CD14-positive monocyte (primary cell): ENCODE measurements at regions not wholly inside any gene's neighbourhood (a gene's known extent, or its start where the extent isn't known, plus 50 kb on each side); places are given as distances from the start of the nearest gene placed in this dataset.

Experiments used
- DNase-seq, 3 donors: peaks; one replicate each; pipeline ENCODE4 v3.0.0-alpha.2; 2011 to 2022
- H2AFZ ChIP-seq: 2 replicates; pipeline ENCODE4 v1.6.0; 2012; ENCODE audit warnings: mild to moderate bottlenecking, low read depth, low read length, inconsistent platforms; ENCODE audit not compliant: insufficient read depth, poor library complexity, severe bottlenecking
- H3K27ac ChIP-seq, 2 donors: 1 replicate in 1 of 2; 2 replicates in 1 of 2; pipeline ENCODE4 v1.5.1; 2012 to 2013; ENCODE audit warnings: low read length in 2 of 2, control low read depth in 1 of 2, inconsistent platforms in 1 of 2, low read depth in 1 of 2, mild to moderate bottlenecking in 1 of 2
- H3K27me3 ChIP-seq, 2 donors: one replicate each; pipeline versions ENCODE4 v1.6.0 to v1.6.1; 2011 to 2013; ENCODE audit warnings: low read length in 2 of 2; ENCODE audit not compliant: control insufficient read depth in 2 of 2, insufficient read depth in 2 of 2
- H3K36me3 ChIP-seq, 2 donors: replicated peaks in 1 of 2; 1 replicate in 1 of 2; 2 replicates in 1 of 2; pipeline versions ENCODE4 v1.5.1 to v1.6.1; 2012 to 2013; ENCODE audit warnings: low read length in 2 of 2, control low read depth in 1 of 2, inconsistent platforms in 1 of 2, mild to moderate bottlenecking in 1 of 2; ENCODE audit not compliant: insufficient read depth in 2 of 2, control insufficient read depth in 1 of 2
- H3K4me1 ChIP-seq, 2 donors: 1 replicate in 1 of 2; 2 replicates in 1 of 2; pipeline versions ENCODE4 v1.5.1 to v1.6.1; 2012 to 2013; ENCODE audit warnings: low read length in 2 of 2, control low read depth in 1 of 2, inconsistent platforms in 1 of 2, mild to moderate bottlenecking in 1 of 2, moderate library complexity in 1 of 2; ENCODE audit not compliant: insufficient read depth in 2 of 2, control insufficient read depth in 1 of 2
- H3K4me2 ChIP-seq: replicated peaks from 2 replicates; pipeline ENCODE3; 2012; ENCODE audit warnings: low read length, moderate library complexity, mild to moderate bottlenecking; ENCODE audit not compliant: poor library complexity, severe bottlenecking; ENCODE audit errors: extremely low read depth
- H3K4me3 ChIP-seq, 3 experiments: fragments of 200-600 bp in 1 of 3; sonication (generic) in 1 of 3; replicated peaks in 1 of 3; 1 replicate in 2 of 3; 2 replicates in 1 of 3; pipeline ENCODE4 v1.5.1; 2011 to 2013; ENCODE audit warnings: low read length in 3 of 3, mild to moderate bottlenecking in 3 of 3, control low read depth in 2 of 3, low read depth in 2 of 3, inconsistent platforms in 1 of 3, moderate library complexity in 1 of 3
- H3K79me2 ChIP-seq: 2 replicates; pipeline ENCODE4 v1.6.0; 2012; ENCODE audit warnings: mild to moderate bottlenecking, control low read depth, inconsistent platforms, low read length, moderate library complexity; ENCODE audit not compliant: insufficient read depth
- H3K9ac ChIP-seq: 2 replicates; pipeline ENCODE4 v1.6.0; 2017; ENCODE audit warnings: low read length, mild to moderate bottlenecking; ENCODE audit not compliant: insufficient read depth, poor library complexity, severe bottlenecking
- H3K9me3 ChIP-seq, 2 donors: replicated peaks in 1 of 2; 1 replicate in 1 of 2; 2 replicates in 1 of 2; pipeline versions ENCODE4 v1.5.1 to v1.6.1; 2012 to 2013; ENCODE audit warnings: low read length in 2 of 2, control low read depth in 1 of 2; ENCODE audit not compliant: control insufficient read depth in 1 of 2, insufficient read depth in 1 of 2
- H4K20me1 ChIP-seq: 2 replicates; pipeline ENCODE4 v1.6.0; 2012; ENCODE audit warnings: mild to moderate bottlenecking, low read length, control low read depth, moderate library complexity; ENCODE audit not compliant: insufficient read depth
- H3K27ac Mint-ChIP-seq, 7 donors: one replicate each; pipeline ENCODE4 v1.8.0; 2020; ENCODE audit warnings: mild to moderate bottlenecking in 7 of 7, mixed read lengths in 7 of 7, moderate library complexity in 6 of 7, inconsistent platforms in 2 of 7
- H3K27me3 Mint-ChIP-seq, 3 donors: one replicate each; pipeline ENCODE4 v1.8.0; 2021 to 2022; ENCODE audit warnings: low read depth in 3 of 3, mild to moderate bottlenecking in 3 of 3, mixed read lengths in 3 of 3, moderate library complexity in 3 of 3, inconsistent platforms in 1 of 3
- H3K36me3 Mint-ChIP-seq, 2 donors: one replicate each; pipeline ENCODE4 v1.8.0; 2020; ENCODE audit warnings: mixed read lengths in 2 of 2, inconsistent platforms in 1 of 2, mild to moderate bottlenecking in 1 of 2
- H3K4me1 Mint-ChIP-seq: one replicate; pipeline ENCODE4 v1.8.0; 2020; ENCODE audit warnings: mild to moderate bottlenecking, mixed read lengths
- H3K4me3 Mint-ChIP-seq, 2 donors: one replicate each; pipeline ENCODE4 v1.8.0; 2020; ENCODE audit warnings: mild to moderate bottlenecking in 2 of 2, mixed read lengths in 2 of 2, moderate library complexity in 1 of 2
- H3K9me3 Mint-ChIP-seq, 7 donors: one replicate each; pipeline ENCODE4 v1.8.0; 2020 to 2022; ENCODE audit warnings: mixed read lengths in 7 of 7, mild to moderate bottlenecking in 6 of 7, moderate library complexity in 6 of 7, inconsistent platforms in 2 of 7
- WGBS: methylation state at CpG from one replicate; pipeline ENCODE4 v1.1.5; 2013; ENCODE audit warnings: missing lambda C conversion rate; ENCODE audit not compliant: insufficient coverage; 5-methylcytosine and 5-hydroxymethylcytosine counted together
- intact Hi-C, 2 donors: fragments of 100-400 bp; cut with micrococcal nuclease; formaldehyde crosslinking; loops; one replicate each; pipeline versions ENCODE4 v1.15.0 to v1.15.1; 2023
- TF ChIP-seq, protein P1 (sequence below): fragments of 200-600 bp; IDR thresholded peaks from one replicate; pipeline ENCODE4 v1.8.0; 2022; ENCODE audit warnings: antibody characterized with exemption, mild to moderate bottlenecking

DNA sequence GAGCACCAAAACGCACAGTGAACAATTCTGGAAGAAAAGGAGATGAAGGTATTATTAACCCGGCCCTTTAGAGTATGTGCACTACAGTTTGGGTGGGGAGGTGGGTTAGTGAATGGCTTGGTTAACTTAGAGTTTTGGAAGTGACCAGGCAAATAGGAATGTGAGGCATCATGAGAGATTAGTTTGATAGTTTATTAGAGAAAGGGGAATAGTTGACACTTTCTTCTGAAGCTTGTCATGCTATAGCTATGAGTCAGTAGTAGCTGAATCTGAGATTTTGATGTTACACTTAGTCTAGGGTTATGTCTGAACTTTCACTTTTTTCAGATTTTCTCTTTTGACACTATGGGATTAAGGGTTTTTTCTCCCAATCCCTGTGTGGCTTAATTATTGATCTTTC is 567.2 kb downstream of the SNAPC1 start:
- Histone ChIP-seq H4K20me1 (no peaks in the 10 kb centered on the region), H3K9ac (no peak overlapping the region), H3K9me3 (no peaks in the 10 kb centered on the region), H3K27me3 (no peaks in the 10 kb centered on the region), H3K27ac (no peak overlapping the region), H3K4me2 (no peak overlapping the region), H3K36me3 (no peaks in the 10 kb centered on the region), H3K4me1 (no peaks in the 10 kb centered on the region), H3K79me2 (no peaks in the 10 kb centered on the region), H3K4me3 (no peak overlapping the region), H2AFZ (no peak overlapping the region)
- no peak for DNase-seq
- TF ChIP-seq, protein P1, sequence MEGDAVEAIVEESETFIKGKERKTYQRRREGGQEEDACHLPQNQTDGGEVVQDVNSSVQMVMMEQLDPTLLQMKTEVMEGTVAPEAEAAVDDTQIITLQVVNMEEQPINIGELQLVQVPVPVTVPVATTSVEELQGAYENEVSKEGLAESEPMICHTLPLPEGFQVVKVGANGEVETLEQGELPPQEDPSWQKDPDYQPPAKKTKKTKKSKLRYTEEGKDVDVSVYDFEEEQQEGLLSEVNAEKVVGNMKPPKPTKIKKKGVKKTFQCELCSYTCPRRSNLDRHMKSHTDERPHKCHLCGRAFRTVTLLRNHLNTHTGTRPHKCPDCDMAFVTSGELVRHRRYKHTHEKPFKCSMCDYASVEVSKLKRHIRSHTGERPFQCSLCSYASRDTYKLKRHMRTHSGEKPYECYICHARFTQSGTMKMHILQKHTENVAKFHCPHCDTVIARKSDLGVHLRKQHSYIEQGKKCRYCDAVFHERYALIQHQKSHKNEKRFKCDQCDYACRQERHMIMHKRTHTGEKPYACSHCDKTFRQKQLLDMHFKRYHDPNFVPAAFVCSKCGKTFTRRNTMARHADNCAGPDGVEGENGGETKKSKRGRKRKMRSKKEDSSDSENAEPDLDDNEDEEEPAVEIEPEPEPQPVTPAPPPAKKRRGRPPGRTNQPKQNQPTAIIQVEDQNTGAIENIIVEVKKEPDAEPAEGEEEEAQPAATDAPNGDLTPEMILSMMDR = no peak
- Mint-ChIP-seq H3K4me1 (no peaks in the 10 kb centered on the region), H3K4me3 (no peak overlapping the region), H3K27ac (no peak overlapping the region), H3K36me3 (no peaks in the 10 kb centered on the region), H3K9me3 (peaks cover 0 to 16% (median 3%) of the 10 kb centered on the region in 7 donors), H3K27me3 (no peaks in the 10 kb centered on the region)
- WGBS = 100% methylated on average over 1 of the region's 2 CpGs
- intact Hi-C loops = no loop called here

DNA sequence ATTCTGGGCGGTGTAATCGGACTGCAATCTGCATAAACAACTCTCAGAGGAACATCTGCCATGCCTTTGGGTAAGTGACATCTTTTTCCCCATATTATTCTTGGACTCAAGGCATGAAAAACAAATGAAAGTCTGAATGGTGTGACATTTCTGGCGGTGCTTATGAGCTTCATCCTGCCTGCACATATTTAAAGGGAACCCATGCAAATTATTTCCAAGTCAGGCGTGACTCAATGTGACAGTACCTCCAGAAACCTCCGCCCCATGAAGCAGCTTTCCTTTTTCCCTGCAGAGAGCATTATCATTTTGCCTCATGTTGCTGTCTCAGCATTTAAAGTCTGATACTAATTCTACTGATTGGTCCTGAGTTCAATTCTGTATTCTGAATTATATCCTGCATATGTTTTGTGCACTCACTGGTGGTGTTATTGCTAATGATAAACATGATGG is 585.4 kb downstream of the SNAPC1 start:
- Histone ChIP-seq H3K27ac (no peak overlapping the region), H3K27me3 (no peaks in the 10 kb centered on the region), H3K4me2 (no peak overlapping the region), H4K20me1 (no peaks in the 10 kb centered on the region), H3K36me3 (no peaks in the 10 kb centered on the region), H3K4me1 (no peaks in the 10 kb centered on the region), H3K9me3 (no peaks in the 10 kb centered on the region), H2AFZ (no peak overlapping the region), H3K4me3 (no peak overlapping the region), H3K9ac (no peak overlapping the region), H3K79me2 (no peaks in the 10 kb centered on the region)
- Mint-ChIP-seq H3K9me3 (peaks cover 0 to 9% (median 4%) of the 10 kb centered on the region in 7 donors), H3K27ac (no peak overlapping the region), H3K36me3 (no peaks in the 10 kb centered on the region), H3K27me3 (peaks cover 0 to 3% (median 0%) of the 10 kb centered on the region in 3 donors), H3K4me1 (no peaks in the 10 kb centered on the region), H3K4me3 (no peak overlapping the region)
- no peak for DNase-seq
- TF ChIP-seq, protein P1 = no peak
- WGBS = 100% methylated on average over 3 of the region's 5 CpGs
- intact Hi-C loops = no loop called here
